ENCODE measurements at regions not wholly inside any gene's neighbourhood (a gene's known extent, or its start where the extent isn't known, plus 50 kb on each side); places are given as distances from the start of the nearest gene placed in this dataset.

DNA sequence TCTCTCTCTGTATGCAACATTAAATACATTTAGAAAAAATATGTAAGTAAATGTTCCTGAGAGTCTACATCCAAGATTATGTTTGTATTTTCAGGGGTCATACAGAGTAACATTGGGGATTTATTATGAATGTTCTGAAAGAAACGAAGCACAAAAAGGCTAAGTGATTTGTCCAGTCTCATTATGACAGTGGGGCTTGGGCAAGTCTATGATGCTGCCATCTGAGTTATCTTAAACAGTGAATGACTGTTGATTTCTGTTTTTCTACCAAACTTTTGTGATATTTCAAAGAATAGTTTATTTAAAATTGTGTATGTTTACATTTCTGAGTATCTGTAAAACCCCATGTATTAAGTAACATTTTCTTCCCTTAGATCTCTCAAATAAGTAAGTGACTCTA is 481.2 kb upstream of the ZNF717 start:
- no peak for TF ChIP-seq CEBPB (IDR thresholded peaks at IDR 0.05)
- TF ChIP-seq ZBTB7A (IDR thresholded peaks at IDR 0.05; ENCODE audit: low read depth), result no peak
- TF ChIP-seq TCF12 (IDR thresholded peaks at IDR 0.05; ENCODE audit: low read depth), result no peak
- TF ChIP-seq CREB1 (IDR thresholded peaks at IDR 0.05; ENCODE audit: low read depth), result no peak
- no peak for TF ChIP-seq TAF1 (IDR thresholded peaks at IDR 0.05; ENCODE audit: low read depth)
- TF ChIP-seq, protein P1, sequence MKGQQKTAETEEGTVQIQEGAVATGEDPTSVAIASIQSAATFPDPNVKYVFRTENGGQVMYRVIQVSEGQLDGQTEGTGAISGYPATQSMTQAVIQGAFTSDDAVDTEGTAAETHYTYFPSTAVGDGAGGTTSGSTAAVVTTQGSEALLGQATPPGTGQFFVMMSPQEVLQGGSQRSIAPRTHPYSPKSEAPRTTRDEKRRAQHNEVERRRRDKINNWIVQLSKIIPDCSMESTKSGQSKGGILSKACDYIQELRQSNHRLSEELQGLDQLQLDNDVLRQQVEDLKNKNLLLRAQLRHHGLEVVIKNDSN (IDR thresholded peaks at IDR 0.05), result no peak
- no peak for TF ChIP-seq FOXM1 (IDR thresholded peaks at IDR 0.05; ENCODE audit: borderline replicate concordance, low read depth)
- TF ChIP-seq YY1 (IDR thresholded peaks at IDR 0.05; ENCODE audit: low read depth), result no peak

DNA sequence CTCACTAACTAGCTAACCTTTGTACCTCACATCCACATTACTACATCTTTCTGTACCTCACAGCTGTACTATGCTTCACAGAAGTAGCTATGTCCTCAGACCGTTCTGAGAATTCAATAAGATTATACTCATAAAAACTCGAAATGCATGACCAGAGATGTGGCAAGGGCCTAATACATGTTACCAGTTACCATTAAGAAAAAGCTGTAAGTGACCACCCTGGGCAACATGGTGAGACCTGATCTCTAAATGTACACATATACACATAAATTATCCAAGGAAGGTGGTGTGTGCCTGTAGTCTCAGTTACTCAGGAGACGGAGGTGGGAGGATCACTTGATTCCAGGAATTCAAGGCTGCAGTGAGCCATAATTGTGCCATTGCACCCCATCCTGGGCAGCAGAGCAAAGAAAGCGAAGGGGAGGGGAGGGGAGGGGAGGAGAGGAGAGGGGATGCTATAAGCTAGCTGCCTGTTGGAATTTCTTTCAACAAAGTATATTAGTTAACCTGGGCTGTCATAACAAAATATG is 482.6 kb upstream of the ZNF717 start:
- TF ChIP-seq, protein P2, sequence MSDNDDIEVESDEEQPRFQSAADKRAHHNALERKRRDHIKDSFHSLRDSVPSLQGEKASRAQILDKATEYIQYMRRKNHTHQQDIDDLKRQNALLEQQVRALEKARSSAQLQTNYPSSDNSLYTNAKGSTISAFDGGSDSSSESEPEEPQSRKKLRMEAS (IDR thresholded peaks at IDR 0.05), result no peak
- no peak for TF ChIP-seq ZBTB7A (IDR thresholded peaks at IDR 0.05; ENCODE audit: low read depth)
- TF ChIP-seq YY1 (IDR thresholded peaks at IDR 0.05; ENCODE audit: low read depth), result no peak
- no peak for TF ChIP-seq FOXM1 (IDR thresholded peaks at IDR 0.05; ENCODE audit: borderline replicate concordance, low read depth)
- TF ChIP-seq CREB1 (IDR thresholded peaks at IDR 0.05; ENCODE audit: low read depth), result no peak
- TF ChIP-seq TAF1 (IDR thresholded peaks at IDR 0.05; ENCODE audit: low read depth), result no peak
- TF ChIP-seq, protein P1 (IDR thresholded peaks at IDR 0.05), result no peak
- TF ChIP-seq, protein P3, sequence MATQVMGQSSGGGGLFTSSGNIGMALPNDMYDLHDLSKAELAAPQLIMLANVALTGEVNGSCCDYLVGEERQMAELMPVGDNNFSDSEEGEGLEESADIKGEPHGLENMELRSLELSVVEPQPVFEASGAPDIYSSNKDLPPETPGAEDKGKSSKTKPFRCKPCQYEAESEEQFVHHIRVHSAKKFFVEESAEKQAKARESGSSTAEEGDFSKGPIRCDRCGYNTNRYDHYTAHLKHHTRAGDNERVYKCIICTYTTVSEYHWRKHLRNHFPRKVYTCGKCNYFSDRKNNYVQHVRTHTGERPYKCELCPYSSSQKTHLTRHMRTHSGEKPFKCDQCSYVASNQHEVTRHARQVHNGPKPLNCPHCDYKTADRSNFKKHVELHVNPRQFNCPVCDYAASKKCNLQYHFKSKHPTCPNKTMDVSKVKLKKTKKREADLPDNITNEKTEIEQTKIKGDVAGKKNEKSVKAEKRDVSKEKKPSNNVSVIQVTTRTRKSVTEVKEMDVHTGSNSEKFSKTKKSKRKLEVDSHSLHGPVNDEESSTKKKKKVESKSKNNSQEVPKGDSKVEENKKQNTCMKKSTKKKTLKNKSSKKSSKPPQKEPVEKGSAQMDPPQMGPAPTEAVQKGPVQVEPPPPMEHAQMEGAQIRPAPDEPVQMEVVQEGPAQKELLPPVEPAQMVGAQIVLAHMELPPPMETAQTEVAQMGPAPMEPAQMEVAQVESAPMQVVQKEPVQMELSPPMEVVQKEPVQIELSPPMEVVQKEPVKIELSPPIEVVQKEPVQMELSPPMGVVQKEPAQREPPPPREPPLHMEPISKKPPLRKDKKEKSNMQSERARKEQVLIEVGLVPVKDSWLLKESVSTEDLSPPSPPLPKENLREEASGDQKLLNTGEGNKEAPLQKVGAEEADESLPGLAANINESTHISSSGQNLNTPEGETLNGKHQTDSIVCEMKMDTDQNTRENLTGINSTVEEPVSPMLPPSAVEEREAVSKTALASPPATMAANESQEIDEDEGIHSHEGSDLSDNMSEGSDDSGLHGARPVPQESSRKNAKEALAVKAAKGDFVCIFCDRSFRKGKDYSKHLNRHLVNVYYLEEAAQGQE (IDR thresholded peaks at IDR 0.05; ENCODE audit: low read depth), result no peak
- no peak for TF ChIP-seq TEAD4 (IDR thresholded peaks at IDR 0.05)
- no peak for TF ChIP-seq TCF12 (IDR thresholded peaks at IDR 0.05; ENCODE audit: low read depth)

DNA sequence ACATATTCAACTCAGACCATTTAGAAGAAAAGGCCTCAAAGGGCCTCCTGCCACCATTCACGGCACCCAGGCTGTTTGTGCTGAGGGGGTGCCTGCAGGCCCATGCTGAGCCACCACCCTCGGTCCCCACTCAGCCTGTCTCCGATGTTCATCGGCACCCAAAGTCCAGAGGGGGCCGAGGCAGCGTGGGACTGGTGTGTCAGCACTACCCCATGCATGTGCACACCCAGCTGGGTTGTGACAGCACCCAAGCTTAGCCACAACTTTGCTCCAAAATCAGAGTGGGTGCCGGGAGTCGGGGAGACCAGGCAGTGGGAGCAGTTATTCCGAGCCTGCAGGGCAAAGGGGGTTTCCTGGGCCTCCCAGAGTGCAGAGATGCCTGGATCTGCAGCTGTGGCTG is 508.5 kb upstream of the ZNF717 start:
- TF ChIP-seq, protein P1 (IDR thresholded peaks at IDR 0.05), result no peak
- TF ChIP-seq ZBTB7A (IDR thresholded peaks at IDR 0.05; ENCODE audit: low read depth), result no peak
- no peak for TF ChIP-seq EGR1 (IDR thresholded peaks at IDR 0.05)
- no peak for TF ChIP-seq YY1 (IDR thresholded peaks at IDR 0.05; ENCODE audit: low read depth)
- no peak for TF ChIP-seq TCF12 (IDR thresholded peaks at IDR 0.05; ENCODE audit: low read depth)
- TF ChIP-seq FOXM1 (IDR thresholded peaks at IDR 0.05; ENCODE audit: borderline replicate concordance, low read depth), result no peak
- TF ChIP-seq NFIC (IDR thresholded peaks at IDR 0.05), result no peak
- TF ChIP-seq, protein P2 (IDR thresholded peaks at IDR 0.05), result no peak
- no peak for TF ChIP-seq RAD21 (IDR thresholded peaks at IDR 0.05; ENCODE audit: low read depth)
- TF ChIP-seq, protein P3 (IDR thresholded peaks at IDR 0.05; ENCODE audit: low read depth), result no peak
- TF ChIP-seq TAF1 (IDR thresholded peaks at IDR 0.05; ENCODE audit: low read depth), result no peak
- TF ChIP-seq CREB1 (IDR thresholded peaks at IDR 0.05; ENCODE audit: low read depth), result no peak
- no peak for TF ChIP-seq CEBPB (IDR thresholded peaks at IDR 0.05)
- no peak for TF ChIP-seq TEAD4 (IDR thresholded peaks at IDR 0.05)

DNA sequence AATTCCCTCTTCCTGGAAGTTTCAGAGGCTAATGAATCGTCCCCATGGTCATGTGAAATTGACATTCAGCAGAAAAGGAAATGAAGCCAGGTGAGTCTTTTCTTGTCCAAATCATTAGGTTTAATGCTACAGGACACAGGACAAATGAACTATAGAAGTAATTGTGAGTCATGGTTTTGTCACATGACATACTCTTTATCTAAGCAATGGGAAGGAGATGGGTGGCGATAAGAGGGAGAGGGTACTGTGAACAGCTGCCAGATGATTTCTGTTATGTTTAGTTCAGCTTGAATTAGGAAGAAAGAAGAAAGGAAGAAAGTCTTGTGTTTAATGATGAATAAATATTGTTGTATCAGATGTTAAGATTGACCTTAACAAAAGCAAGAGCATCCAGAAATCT is 515.4 kb upstream of the ZNF717 start:
- TF ChIP-seq CEBPB (IDR thresholded peaks at IDR 0.05) (no peak), YY1 (IDR thresholded peaks at IDR 0.05; ENCODE audit: low read depth) (no peak), TEAD4 (IDR thresholded peaks at IDR 0.05) (no peak), NFIC (IDR thresholded peaks at IDR 0.05) (no peak), CREB1 (IDR thresholded peaks at IDR 0.05; ENCODE audit: low read depth) (no peak), TAF1 (IDR thresholded peaks at IDR 0.05; ENCODE audit: low read depth) (no peak), EP300 (IDR thresholded peaks at IDR 0.05; ENCODE audit: borderline replicate concordance) (no peak), ZBTB7A (IDR thresholded peaks at IDR 0.05; ENCODE audit: low read depth) (no peak), RAD21 (IDR thresholded peaks at IDR 0.05; ENCODE audit: low read depth) (no peak), EGR1 (IDR thresholded peaks at IDR 0.05) (no peak), FOXM1 (IDR thresholded peaks at IDR 0.05; ENCODE audit: borderline replicate concordance, low read depth) (no peak), TCF12 (IDR thresholded peaks at IDR 0.05; ENCODE audit: low read depth) (no peak)
- TF ChIP-seq, protein P2 (IDR thresholded peaks at IDR 0.05), result no peak
- TF ChIP-seq, protein P1 (IDR thresholded peaks at IDR 0.05), result no peak
- TF ChIP-seq, protein P3 (IDR thresholded peaks at IDR 0.05; ENCODE audit: low read depth), result no peak
